Tibial nerve (tissue), 4 donors: ENCODE measurements at regions not wholly inside any gene's neighbourhood (a gene's known extent, or its start where the extent isn't known, plus 50 kb on each side); places are given as distances from the start of the nearest gene placed in this dataset.
A peak's percentile ranks its signal among the peaks of the same experiment; 100 is the strongest.

ENCODE experiments used
- DNase-seq, 2 donors: peaks; one replicate each; pipeline ENCODE4 v3.0.0-alpha.2; 2019; ENCODE audit warnings: low spot score in 2 of 2
- H3K27ac ChIP-seq, 4 donors: fragments of 200-600 bp; sonication (generic) in 3 of 4; one replicate each; pipeline ENCODE4 v1.5.1; 2017 to 2019; ENCODE audit warnings: mild to moderate bottlenecking in 1 of 4
- H3K27me3 ChIP-seq, 2 donors: fragments of 200-600 bp; sonication (generic) in 1 of 2; one replicate each; pipeline versions ENCODE4 v1.5.1 to v1.6.0; 2017 to 2019
- H3K36me3 ChIP-seq, 3 donors: fragments of 200-600 bp; sonication (generic); one replicate each; pipeline ENCODE4 v1.5.1; 2018 to 2019
- H3K4me1 ChIP-seq, 4 donors: fragments of 200-600 bp; sonication (generic) in 3 of 4; one replicate each; pipeline ENCODE4 v1.5.1; 2017 to 2019
- H3K4me3 ChIP-seq, 4 donors: fragments of 200-600 bp; sonication (generic) in 3 of 4; one replicate each; pipeline ENCODE4 v1.5.1; 2017 to 2019; ENCODE audit warnings: mild to moderate bottlenecking in 1 of 4, moderate library complexity in 1 of 4
- H3K9me3 ChIP-seq, 4 donors: fragments of 200-600 bp; sonication (generic) in 3 of 4; one replicate each; pipeline ENCODE4 v1.5.1; 2017 to 2019
- EP300 ChIP-seq, 2 donors: sonication (generic); formaldehyde crosslinking; IDR thresholded peaks; one replicate each; pipeline ENCODE4 v1.6.1; 2017; ENCODE audit warnings: antibody characterized with exemption in 2 of 2, mild to moderate bottlenecking in 1 of 2
- POLR2A ChIP-seq, 2 donors: fragments of 450-650 bp; IDR thresholded peaks; one replicate each; pipeline ENCODE4 v1.6.1; 2017; ENCODE audit warnings: antibody characterized with exemption in 2 of 2, mild to moderate bottlenecking in 2 of 2, moderate library complexity in 2 of 2
- WGBS, 2 donors: methylation state at CpG; one replicate each; pipeline ENCODE4 v1.1.5; 2018; 5-methylcytosine and 5-hydroxymethylcytosine counted together
- TF ChIP-seq, protein P1 (sequence below), 5 experiments: fragments of 200-600 bp in 3 of 5; fragments of 450-650 bp in 2 of 5; sonication (generic) in 3 of 5; IDR thresholded peaks; one replicate each; pipeline ENCODE4 v1.5.1; 2016 to 2019; ENCODE audit warnings: antibody characterized with exemption in 5 of 5, mild to moderate bottlenecking in 3 of 5, moderate library complexity in 2 of 5

DNA sequence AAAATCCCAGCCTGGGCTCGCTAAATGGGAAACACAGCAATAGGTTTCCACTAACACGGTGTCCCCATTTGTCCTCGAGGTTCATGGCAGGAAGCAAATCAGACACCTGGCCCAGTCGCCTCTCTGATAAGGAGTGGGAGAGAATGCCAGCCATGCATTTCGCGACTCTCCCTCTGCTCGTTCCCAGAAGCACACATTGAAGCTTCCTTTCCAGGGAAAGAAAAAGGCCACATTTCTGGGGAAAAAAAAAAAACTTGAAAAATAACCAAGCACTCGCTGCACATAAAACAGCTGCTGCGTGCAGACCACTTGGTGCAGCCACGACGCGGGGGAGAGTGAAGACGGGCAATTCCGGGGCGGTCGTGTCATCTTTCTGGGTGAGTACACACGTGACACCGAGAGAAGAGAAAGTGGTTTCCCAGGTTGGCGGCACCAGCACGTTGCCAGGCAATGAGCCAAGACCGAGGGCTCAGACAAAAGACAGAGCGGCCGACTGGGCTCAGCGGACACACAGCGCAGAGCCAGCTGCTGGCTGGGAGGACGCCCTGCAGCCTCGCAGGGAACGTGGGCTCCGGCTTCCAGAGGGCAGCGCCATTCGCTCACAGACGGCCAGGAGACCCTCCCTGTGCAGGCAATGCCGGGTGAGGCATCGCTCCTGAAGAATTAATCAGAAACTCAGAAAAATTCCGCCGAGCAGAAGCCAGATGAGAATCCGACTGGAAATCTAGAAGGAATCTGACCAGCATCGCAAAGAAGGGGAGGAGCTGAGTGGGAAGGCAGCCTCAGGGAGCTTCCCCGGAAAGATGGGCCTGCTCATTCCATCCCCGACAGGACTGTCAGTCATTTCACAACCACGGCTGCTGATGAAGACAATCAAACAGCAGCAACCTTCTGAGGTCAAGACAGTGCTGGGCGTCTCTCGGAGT is 83.2 kb upstream of the IRS2 start:
- H3K9me3 ChIP-seq, result no peaks in the 10 kb centered on the region
- 53 to 54% methylated on average over 41 to 42 of the region's 43 CpGs for WGBS, 2 donors
- TF ChIP-seq EP300 (IDR thresholded peaks at IDR 0.05), result no peak
- no peak for TF ChIP-seq POLR2A (IDR thresholded peaks at IDR 0.05)
- TF ChIP-seq, protein P1, sequence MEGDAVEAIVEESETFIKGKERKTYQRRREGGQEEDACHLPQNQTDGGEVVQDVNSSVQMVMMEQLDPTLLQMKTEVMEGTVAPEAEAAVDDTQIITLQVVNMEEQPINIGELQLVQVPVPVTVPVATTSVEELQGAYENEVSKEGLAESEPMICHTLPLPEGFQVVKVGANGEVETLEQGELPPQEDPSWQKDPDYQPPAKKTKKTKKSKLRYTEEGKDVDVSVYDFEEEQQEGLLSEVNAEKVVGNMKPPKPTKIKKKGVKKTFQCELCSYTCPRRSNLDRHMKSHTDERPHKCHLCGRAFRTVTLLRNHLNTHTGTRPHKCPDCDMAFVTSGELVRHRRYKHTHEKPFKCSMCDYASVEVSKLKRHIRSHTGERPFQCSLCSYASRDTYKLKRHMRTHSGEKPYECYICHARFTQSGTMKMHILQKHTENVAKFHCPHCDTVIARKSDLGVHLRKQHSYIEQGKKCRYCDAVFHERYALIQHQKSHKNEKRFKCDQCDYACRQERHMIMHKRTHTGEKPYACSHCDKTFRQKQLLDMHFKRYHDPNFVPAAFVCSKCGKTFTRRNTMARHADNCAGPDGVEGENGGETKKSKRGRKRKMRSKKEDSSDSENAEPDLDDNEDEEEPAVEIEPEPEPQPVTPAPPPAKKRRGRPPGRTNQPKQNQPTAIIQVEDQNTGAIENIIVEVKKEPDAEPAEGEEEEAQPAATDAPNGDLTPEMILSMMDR (IDR thresholded peaks at IDR 0.05), result peak in 1 of 5 experiments; percentile 9
- peaks cover 0 to 12% (median 3%) of the 10 kb centered on the region in 4 donors for H3K4me1 ChIP-seq
- peak in 1 of 2 donors; percentile 42 for DNase-seq
- no peaks in the 10 kb centered on the region for H3K36me3 ChIP-seq
- no peaks in the 10 kb centered on the region for H3K27me3 ChIP-seq
- peak overlapping the region in 1 of 4 donors; percentile 38 for H3K27ac ChIP-seq
- H3K4me3 ChIP-seq, result peak overlapping the region in 3 of 4 donors; percentile 8 to 40 (median 31)

GRCh38 chr13:109868578-109869311 is 82.4 kb upstream of the IRS2 start:
- H3K4me1 ChIP-seq, result peaks cover 0 to 8% (median 0%) of the 10 kb centered on the region in 4 donors
- H3K27me3 ChIP-seq, result no peaks in the 10 kb centered on the region
- TF ChIP-seq POLR2A (IDR thresholded peaks at IDR 0.05) (no peak), EP300 (IDR thresholded peaks at IDR 0.05) (no peak)
- TF ChIP-seq, protein P1 (IDR thresholded peaks at IDR 0.05), result no peak
- no peaks in the 10 kb centered on the region for H3K36me3 ChIP-seq
- no peak for DNase-seq
- 67 to 80% methylated on average over 3 of the region's 3 CpGs for whole genome bisulfite sequencing, 2 donors
- no peaks in the 10 kb centered on the region for H3K9me3 ChIP-seq
- no peak overlapping the region for H3K4me3 ChIP-seq
- peak overlapping the region in 1 of 4 donors; percentile 38 for H3K27ac ChIP-seq

GRCh38 chr13:109867766-109868165 is 81.4 kb upstream of the IRS2 start:
- TF ChIP-seq POLR2A (IDR thresholded peaks at IDR 0.05) (no peak), EP300 (IDR thresholded peaks at IDR 0.05) (no peak)
- TF ChIP-seq, protein P1 (IDR thresholded peaks at IDR 0.05), result no peak
- WGBS, 2 donors, result 67 to 78% methylated on average over 2 of the region's 2 CpGs
- no peak overlapping the region for H3K27ac ChIP-seq

DNA sequence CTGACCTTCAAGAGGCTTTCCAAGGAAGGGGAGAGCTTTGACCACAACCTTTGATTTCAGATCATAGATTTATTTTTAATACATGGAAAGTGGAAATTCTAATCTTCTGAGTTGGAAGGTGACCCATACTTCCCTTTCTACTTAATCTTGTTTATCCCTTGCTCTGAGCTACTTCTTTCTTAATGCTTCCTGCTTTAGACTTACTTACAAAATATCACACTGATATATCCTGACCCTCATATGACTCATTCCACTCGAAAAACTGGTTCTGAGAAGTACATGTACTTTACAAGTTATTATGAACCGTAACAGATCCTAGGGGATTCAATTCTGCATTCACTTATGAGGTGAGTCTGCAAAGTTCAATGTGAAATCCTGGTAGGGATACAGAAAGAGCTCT is 76.2 kb upstream of the IRS2 start:
- WGBS, 2 donors, result 57 to 70% methylated on average over 2 of the region's 2 CpGs
- no peaks in the 10 kb centered on the region for H3K36me3 ChIP-seq

More at GRCh38 chr13:109867766-109868165, 81.4 kb upstream of the IRS2 start:
- H3K4me3 ChIP-seq, result no peak overlapping the region
- peaks cover 0 to 7% (median 0%) of the 10 kb centered on the region in 4 donors for H3K4me1 ChIP-seq
- no peaks in the 10 kb centered on the region for H3K9me3 ChIP-seq
- H3K36me3 ChIP-seq, result no peaks in the 10 kb centered on the region
- DNase-seq, result no peak
- H3K27me3 ChIP-seq, result no peaks in the 10 kb centered on the region

More for the DNA sequence above, 76.2 kb upstream of the IRS2 start:
- Histone ChIP-seq H3K27me3 (peaks cover 0 to 6% of the 10 kb centered on the region in 2 donors), H3K4me1 (no peaks in the 10 kb centered on the region), H3K27ac (no peak overlapping the region), H3K9me3 (no peaks in the 10 kb centered on the region), H3K4me3 (no peak overlapping the region)
- TF ChIP-seq POLR2A (IDR thresholded peaks at IDR 0.05) (no peak), EP300 (IDR thresholded peaks at IDR 0.05) (no peak)
- TF ChIP-seq, protein P1 (IDR thresholded peaks at IDR 0.05), result no peak
- DNase-seq, result no peak
